ENCODE measurements at regions not wholly inside any gene's neighbourhood (a gene's known extent, or its start where the extent isn't known, plus 50 kb on each side); places are given as distances from the start of the nearest gene placed in this dataset.

DNA sequence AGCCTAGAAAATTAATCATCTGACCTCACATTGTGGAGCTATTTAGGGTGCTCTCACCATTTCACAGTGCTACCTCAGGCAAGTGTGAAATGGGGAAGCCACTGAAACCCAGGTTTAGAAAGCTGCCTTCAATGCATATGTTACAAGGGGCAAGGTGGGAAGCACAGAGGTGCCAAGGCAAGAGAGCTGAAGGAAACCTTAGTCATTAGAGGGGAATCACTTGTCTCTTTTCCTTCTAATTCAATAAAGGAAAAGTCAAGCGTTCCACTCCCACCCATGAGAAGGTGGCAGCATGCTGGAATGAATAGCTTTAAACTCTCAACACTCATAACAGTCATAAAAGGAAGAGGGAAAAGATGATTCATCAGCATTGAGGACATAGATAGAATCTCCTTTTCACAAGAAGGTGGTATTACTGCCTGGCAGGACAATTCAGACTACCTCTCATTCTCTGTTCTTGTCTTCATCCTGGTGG lies 251.9 kb upstream of the IRAK1BP1 start:
- TF ChIP-seq, protein P1, sequence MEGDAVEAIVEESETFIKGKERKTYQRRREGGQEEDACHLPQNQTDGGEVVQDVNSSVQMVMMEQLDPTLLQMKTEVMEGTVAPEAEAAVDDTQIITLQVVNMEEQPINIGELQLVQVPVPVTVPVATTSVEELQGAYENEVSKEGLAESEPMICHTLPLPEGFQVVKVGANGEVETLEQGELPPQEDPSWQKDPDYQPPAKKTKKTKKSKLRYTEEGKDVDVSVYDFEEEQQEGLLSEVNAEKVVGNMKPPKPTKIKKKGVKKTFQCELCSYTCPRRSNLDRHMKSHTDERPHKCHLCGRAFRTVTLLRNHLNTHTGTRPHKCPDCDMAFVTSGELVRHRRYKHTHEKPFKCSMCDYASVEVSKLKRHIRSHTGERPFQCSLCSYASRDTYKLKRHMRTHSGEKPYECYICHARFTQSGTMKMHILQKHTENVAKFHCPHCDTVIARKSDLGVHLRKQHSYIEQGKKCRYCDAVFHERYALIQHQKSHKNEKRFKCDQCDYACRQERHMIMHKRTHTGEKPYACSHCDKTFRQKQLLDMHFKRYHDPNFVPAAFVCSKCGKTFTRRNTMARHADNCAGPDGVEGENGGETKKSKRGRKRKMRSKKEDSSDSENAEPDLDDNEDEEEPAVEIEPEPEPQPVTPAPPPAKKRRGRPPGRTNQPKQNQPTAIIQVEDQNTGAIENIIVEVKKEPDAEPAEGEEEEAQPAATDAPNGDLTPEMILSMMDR (conservative IDR thresholded peaks at IDR 0.05 in 1 of 2, IDR thresholded peaks at IDR 0.05 in 1 of 2; ENCODE audit: low read depth in 1 of 2, low read length in 2 of 2), result no peak
- no peak for TF ChIP-seq EZH2 (IDR thresholded peaks at IDR 0.05; ENCODE audit: low read length, missing control alignments)

Data from fibroblast of lung (primary cell).